ENCODE measurements at regions not wholly inside any gene's neighbourhood (a gene's known extent, or its start where the extent isn't known, plus 50 kb on each side); places are given as distances from the start of the nearest gene placed in this dataset.
A peak's percentile ranks its signal among the peaks of the same experiment; 100 is the strongest.
"Not testable (repeated sequence)": the region's sequence is repeated elsewhere in the genome, so short reads cannot be mapped to it uniquely, and the experiment has no call there.

DNA sequence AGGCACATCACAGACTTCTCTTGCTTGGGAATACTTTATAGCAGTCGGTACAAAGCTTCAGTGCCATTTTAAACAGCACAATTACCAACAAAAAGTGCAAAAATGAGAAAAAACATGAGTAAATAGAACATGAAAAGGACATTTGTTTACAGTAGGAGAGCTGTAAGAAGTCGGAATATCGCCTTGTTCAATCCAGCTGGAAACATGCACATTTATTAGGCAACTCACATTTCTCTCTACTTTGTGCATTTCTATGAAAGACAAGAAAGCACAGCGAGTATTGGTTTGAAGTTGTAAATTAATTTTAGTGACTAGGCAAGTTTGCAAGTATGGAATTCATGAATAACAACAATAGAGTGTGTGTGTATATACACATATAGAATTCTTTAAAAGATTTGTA is 484.7 kb downstream of the DACH1 start:
- no peak for DNase-seq

DNA sequence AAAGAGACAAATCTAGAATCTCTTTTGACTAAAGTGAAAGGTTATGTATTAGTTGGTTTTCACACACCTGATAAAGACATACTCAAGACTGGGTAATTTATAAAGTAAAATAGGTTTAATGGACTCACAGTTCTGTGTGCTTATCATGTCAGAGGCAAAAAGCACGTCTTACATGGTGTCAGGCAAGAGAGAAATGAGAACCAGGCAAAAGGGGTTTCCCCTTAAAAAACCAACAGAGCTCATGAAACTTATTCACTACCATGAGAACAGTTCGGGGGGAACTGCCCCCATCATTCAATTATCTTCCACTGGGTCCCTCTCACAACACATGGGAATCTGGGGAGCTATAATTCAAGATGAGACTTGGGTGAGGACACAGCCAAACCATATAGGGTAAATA is 486.8 kb downstream of the DACH1 start:
- no peak for DNase-seq

DNA sequence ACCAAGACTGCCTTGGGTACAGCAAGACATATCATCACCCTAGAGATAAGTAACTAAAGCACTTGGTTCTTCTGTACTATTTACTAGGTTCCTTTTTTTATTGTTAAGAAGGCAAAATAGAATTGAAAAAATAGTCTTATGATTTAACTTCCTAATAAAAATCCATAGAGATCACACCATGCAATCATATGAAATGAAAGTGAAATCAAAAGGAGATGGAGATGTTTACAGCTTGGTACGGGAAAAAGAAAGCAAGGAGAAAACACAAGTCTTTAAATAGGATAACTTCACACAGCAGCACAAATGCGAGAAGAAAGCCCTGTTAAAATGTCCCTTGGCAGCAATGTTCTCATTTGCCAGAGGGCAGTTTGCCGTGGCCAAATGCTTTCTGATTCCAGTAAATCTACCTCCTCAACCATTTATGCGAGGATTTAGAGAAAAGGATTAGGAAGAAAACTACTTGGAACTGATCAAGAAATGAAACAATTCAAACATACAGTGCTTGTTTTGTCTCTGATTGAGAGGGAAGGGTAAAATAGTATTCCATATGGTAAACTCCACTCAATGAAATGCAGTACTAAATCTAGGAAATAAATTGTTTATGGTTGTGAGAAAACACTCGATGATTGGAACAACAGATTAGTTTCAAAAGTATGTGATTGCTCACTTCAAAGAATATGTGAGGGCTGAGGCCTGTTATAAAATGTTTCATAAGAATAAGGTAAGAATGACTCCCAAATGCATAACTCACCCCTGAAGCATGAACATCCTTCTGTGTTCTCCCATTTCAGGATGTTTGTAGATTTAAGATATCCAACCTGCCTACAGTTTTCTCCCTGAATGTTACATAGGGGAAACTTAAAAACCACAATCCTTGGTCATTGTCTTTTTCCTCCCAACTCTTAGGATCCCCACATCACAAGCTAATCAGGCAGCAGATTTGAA is 487.8 kb downstream of the DACH1 start:
- no peak for DNase-seq

DNA sequence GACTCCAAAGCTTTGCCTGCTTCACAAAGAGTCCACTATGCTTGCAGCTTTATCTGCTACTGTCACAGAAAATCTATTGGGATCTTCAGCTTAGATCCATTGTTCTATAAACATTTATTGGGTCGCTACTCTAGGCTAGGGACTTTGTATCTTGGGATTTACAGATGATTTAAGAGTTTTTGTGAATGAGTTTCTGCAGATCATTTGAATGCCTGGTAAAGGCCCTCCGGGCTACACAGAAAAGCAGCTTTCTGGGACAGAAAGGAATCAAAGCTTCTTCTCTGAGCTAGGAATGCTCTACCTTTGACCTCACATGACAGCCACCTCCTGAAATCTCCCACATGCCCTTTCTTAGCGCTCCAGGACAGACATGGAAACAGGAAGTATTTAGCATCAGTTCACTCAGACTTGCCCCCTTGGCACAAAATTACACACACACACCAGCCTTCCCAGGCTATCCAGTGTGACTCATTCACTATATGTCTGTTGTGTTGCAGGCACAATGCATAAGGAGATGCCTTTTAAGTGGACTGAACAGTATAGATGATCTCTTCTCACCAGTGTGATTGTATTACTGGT is 492.4 kb downstream of the DACH1 start:
- no peak for DNase-seq

DNA sequence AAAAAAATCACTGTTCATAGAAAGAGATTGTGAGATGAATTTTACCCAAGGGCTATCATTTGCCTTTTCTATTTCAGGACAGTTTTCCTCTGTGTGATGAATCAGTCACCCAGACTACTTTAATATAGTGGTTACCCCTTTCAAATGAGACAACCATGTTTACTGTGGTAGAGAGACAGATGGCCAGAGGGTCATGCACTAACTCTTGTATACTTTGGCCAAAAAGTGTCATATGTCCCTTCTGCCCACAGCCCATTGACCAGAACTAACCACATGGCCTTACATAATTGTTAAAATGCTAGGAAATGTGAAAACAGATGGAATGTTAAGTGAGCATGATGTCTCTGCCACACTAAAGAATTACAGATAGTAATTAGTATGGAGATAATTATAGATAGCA is 498.7 kb downstream of the DACH1 start:
- no peak for DNase-seq

DNA sequence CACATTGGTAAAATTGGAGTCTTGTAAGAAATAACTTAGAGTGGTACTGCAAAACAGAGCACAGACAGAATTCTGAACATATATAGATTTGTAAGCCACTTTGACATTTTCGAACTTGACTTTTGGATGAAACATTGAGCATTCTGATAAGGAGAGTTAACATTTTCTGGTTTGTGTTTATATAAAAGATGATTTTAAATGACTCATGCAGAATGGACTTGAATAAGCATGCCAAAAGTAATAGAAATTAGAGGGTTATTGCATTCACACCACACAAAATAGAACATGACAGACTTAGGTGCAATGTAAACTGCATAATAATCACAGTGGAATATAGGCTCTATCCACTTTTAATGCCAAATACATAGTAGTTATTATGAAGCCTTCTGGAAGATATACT is 507.0 kb downstream of the DACH1 start:
- DNase-seq: no peak

DNA sequence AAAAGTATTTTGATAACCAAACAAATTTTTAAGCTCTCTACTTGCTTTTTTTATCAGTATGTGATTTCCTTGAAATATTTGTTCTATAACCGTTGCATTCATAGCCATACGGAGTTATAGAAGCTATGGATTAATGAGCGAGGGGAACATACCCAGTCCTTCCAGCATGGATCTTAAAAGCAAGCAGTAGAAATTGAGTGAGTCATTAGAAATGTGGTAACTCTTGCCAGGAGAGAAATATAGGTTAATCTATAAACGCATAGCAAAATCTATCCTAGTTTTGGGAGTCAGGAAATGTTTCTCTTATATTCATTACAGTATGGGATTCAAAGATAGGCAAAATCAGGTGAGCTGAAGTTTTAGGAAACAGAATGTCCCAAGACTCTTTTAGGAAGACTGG is 507.4 kb downstream of the DACH1 start:
- no peak for DNase-seq

DNA sequence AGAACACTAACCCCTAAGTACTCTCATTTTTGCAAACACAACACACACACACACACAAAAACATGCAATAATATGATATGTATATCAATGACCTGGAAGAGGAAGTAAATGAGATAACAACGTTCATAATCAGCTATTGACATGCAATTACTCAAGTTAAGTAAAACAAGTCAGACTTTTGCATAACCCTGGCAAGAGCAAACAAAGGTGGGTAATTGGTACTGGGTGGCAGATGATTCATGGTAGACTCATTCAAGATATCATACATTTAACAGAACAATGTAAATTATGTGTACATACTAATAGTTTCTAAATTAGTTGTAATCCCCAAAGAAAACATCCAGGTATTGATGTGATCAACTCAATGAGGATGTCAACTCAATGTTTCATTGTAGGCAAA is 508.8 kb downstream of the DACH1 start:
- DNase-seq: no peak

DNA sequence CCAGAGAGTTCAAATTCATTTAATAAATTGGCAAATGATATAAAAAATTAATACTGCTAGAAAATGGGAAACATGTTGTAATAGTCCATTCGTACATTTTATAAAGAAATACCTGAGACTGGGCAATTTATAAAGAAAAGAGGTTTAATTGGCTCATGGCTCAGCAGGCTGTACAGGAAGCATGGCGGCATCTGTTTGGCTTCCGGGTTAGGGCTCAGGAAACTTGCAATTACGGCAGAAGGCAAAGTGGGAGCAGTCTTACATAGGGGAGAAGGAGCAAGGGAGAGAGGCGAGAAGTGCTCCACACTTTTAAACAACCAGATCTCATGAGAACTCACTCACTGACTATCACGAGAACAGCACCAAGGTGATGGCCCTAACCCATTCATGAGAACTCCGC is 512.0 kb downstream of the DACH1 start:
- no peak for DNase-seq

DNA sequence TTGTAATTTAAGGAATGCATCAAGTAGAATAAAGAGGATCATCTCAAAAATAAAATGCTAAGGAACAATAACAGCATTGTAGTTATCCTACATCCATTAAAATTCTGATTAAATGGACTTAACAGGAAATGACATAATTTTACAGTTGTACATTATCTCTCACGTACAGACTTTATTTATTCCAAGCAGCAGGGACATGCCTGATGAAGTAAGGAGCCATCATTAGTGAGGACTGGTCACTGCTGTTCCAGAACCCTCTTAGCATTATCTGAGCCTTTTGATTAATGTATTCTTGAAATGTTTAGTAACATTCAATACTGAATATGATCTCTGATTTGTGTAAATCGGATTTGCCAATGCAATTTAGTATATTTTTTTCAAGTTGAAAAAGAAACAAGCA is 516.1 kb downstream of the DACH1 start:
- DNase-seq: no peak

DNA sequence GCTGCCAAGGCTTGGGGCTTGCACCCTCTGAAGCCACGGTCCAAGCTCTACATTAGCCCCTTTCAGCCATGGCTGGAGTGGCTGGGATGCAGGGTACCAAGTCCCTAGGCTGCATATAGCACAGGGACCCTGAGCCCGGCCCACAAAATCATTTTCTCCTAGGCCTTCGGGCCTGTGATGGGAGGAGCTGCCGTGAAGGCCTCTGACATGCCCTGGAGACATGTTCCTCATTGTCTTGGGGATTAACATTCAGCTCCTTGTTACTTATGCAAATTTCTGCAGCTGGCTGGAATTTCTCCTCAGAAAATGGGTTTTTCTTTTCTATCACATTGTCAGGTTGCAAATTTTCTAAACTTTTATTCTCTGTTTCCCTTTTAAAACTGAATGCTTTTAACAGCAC is 521.1 kb downstream of the DACH1 start:
- not testable (repeated sequence) for DNase-seq

DNA sequence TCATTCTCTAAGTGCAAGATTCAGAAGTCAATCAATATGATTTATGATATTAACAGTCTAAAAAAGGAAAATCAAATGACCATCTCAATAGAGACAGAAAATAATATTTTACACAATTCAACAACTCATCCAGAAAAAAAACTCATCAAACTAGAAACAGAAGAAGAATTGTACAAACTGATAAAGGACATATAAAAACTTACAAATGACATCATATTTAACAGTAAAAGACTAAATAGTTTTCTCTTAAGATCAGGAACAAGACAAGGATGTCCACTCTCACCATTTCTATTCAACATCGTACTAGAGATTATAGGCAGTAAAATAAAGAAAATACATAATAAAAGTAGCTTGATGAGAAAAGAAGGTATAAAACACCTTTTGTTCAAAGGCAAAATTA is 527.3 kb downstream of the DACH1 start:
- no peak for DNase-seq

DNA sequence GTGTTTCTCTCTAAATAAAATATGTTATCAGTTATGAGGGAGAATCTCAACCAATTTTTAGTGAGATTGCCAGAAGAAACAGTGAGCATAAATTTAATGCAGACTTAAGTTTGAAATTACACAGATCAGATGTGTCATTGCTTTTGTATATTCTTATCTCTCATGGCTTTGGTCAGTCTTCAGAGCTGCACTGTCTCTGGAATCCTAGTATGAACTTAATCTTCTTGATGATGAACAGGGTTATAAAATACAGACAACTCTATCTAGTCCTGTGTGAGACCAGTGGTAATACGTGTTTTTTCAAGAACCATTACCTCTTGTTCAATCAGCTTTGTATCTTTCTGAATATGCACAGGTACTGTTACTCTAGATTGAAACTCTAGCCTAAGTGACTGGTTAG is 528.0 kb downstream of the DACH1 start:
- no peak for DNase-seq

DNA sequence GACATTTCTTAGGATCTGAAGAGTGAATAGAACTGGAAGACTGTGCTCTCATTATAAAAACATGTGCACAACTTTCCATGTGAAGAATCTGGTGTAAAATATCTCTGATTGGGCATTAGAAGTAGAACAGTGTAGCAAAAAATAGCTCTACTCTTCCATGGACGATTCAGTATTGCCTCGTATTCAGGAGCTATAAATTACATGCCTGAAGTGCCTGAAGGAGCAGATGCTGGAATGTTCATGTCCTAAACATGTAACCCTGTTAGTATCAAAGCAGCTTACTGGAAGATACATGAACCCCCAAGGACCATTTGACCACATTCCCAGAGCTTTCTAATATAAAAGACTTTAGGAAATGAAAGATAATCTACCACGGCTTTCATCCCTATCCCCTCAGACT is 528.9 kb downstream of the DACH1 start:
- no peak for DNase-seq

DNA sequence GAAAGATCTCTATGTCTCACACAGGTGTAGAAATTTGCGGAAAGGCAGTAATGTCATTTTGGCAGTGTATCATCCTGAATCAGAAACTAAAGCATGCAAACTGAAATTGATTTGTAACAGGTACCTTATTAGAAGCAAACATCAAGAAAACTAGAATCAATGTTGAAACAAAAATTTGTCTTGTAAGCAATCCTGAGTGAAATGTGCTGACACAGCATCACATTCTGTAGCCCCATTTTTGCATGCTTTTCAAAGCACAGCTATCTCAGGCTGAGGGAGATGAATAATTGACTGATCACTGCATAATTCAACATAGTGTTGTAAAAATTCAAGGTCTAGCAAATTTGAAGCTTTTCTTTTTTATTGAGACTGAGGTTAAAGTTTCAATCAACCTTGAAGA is 539.7 kb downstream of the DACH1 start:
- no peak for DNase-seq

DNA sequence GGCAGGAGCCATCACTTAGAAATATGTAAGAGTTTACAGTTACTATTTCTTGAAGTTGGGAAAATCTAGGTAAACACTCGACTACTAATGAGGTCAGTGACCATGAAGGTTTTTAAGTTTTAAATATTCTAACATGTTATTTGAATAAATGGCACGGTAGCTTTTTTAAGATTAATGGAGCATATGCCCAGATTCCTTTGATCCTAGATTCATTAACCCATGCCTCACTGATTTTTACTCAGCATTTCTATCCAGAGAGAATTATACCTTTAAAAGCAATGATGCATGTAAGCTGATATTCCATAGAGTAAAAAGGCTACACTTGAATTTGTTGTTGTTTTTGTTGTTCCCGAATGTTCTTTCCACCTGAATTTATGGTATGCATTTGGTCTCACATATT is 541.4 kb downstream of the DACH1 start:
- no peak for DNase-seq

DNA sequence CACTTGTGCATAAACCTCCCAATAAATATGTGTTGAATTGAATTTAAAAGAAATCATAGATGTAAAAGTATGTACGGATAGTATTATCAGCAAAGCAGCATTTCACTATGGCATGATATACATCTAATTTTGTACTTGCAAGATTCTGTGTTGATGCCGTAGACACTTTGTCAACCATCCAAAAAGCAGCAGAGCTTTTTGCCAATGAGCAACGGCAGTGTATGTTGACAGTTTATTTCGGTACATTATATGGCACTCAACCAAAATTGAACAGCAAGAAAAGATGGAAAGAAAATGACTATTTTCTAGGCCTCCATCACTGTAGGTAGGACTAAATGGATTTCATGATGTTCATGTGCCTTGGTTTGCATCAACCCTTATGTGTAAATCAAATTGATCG is 543.7 kb downstream of the DACH1 start:
- no peak for DNase-seq

DNA sequence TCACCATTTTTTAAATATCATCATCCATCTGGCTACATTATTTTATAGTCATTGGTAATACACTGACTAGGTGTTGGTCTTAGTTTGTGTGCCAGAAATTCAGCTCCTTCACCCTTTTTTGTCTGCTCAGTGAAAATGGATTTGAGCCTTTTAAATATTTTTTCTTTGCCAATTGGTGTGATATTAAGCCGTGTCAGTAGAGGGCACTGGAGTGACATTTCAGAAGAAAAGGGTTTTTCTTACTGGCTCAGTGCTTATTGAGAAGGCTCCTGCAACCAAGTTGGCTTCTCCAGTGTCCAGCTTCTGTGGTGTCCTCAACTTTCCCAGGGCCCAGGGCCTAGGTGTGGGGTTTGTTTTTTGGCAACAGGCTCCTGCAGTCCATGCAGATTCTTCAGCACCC is 546.6 kb downstream of the DACH1 start:
- peak; percentile 6 for DNase-seq

DNA sequence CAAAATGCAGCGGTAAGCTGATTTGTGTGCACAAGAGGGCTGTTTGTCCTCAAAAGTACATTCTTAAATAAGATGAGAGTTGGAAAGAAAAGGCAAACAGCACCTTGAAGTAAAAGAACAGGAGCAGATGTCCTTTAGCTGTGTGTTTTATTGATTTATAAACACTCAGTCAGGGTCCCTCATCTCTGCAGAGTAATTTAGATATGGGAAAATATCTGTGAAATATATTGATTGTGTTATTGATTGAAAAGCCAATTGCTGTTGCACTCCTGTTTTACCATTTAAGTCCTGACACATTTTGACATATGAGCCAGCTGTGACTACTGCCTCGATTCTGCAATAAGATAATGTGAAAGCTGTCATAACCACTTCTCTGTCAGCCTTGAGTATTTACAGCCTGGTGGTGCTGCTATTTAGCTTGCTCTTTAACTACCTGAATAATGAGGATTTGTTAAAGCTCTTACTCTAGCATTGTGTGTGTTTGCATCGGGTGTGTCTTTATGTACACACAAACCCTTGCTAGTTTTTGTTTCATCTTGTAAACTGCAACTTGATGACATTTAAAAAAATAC is 550.1 kb downstream of the DACH1 start:
- DNase-seq: peak; percentile 39

DNA sequence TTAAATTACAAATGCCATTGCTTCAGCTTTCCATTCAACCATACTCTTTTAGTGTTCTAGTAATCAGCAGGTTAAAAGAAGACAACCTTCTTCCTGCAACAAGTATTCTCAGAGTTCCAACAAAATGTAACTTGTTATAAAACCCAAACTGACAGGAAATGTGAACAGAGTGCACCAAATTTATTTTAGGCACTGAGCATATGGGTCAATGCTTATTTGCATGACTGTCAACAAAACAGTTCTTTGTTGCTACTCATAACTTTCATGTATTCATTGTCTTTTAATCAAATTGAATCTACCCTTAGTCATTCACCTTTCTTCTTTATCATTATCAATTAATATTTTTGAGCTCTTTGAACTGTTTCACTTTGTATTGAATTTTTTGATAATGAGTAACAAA is 554.1 kb downstream of the DACH1 start:
- DNase-seq: no peak

DNA sequence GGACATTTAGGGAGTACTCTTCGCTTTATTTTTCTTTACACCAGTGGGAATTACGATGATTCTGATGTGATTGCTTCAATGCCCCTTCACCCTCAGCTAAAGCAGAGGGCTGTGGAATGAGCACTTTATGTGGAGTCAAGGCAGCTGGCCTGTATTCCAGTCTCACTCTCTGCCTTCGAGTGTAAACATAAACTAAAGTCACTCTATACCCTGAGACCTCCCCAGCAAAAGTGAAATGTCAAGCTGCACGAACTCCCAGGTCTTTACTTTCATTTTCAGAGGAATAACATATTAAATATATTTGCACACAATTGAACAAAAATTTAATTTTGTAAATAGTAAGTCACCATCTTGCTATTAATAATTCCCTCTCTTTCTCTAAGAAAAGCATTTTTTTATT is 557.1 kb downstream of the DACH1 start:
- no peak for DNase-seq

DNA sequence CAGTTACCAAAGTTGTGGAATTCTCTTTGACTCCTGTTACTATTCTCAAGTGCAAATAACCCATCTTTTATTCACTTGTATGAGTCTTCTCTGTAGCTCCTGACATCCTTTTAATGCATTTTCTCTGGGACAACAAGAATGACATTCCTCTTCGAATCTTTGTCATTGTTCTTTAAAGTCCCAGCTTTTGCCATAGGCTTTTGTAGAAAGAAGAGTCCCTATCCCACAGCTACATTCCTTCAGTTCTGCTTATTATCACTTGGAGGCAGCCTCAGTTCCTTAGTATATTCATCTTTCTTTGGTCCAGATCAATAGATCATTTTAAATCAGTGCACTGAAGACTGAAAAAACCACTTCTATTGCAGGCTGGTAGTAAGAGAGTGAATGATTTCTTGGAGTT is 560.2 kb downstream of the DACH1 start:
- no peak for DNase-seq

DNA sequence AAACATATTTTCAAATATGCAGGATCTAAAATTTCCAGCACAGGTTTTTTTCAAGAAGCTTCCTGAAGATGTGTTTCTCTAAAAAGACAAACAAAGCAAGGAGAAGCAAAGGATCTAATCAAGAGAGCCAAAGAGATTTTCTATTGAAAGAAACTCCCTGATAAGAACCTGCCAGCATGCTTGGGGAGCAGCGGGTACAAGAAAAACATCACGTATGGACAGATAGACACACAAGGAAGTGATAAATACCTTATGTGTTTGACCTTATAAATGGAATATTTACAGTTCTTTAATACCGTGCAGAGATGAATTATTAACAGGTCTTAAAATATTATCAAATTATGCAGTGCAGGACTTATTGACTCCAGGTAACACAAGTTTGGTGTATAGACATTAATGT is 562.1 kb downstream of the DACH1 start:
- no peak for DNase-seq

DNA sequence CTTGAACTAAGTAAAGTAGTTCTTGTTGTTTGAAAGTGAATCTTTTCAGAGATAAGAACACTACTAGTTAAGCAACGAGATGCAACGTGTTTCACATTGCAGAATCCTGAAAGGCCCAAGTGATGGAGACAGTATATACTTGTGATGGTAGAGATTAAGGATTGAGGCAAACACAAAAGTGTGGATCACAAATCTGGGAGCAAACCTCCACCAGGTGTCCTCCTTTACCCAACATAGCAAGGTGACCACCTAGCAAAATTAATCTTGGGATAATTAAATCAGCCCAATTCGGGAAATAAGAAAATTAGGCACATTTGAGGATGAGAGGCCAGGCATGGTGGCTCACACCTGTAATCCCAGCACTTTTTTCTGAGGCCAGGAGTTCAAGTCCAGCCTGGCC is 563.9 kb downstream of the DACH1 start:
- peak; percentile 20 for DNase-seq

DNA sequence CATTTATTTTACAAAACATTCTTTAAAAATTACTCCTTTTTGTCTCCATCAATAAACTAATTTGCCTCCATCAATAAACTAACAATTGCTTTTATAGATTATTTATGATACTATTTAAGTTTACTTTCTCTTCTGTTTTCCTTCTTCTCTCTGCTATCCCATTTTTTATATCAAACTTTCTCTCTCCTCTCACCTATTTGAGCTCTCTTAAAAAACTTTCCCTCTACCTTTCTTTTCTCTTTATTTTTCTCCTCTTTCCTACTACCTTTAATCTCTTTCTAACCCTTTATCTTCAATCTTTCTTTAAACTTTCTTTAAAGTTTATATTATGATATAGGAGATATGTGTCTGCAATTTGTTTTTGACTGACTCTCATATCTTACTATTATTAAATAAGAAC is 566.4 kb downstream of the DACH1 start:
- no peak for DNase-seq

Data from COR-L47 (cell line).